ENCODE measurements at regions not wholly inside any gene's neighbourhood (a gene's known extent, or its start where the extent isn't known, plus 50 kb on each side); places are given as distances from the start of the nearest gene placed in this dataset.

DNA sequence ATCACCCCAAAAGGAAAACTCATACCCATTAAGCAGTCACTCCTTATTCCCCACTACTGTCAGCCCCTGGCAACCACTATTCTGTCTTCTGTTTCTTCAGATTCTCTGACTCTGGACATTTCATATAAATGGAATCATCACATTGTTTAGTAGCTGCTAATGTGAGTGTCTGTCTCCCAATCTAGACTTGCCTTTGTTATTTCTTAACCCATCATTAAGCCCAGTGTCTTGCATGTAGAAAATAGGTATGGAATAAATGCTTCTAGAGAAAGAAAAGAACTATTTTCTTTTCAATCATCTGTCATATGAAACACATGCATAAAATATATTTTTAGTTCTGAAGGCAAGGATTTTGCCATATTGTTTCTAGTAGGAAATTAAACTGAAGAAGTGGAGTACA, 610.0 kb downstream of the PLPP3 start:
- TF ChIP-seq POLR2A (IDR thresholded peaks at IDR 0.05; ENCODE audit: low read depth, low read length) (no peak), POU2F2 (IDR thresholded peaks at IDR 0.05; ENCODE audit: low read depth, low read length) (no peak), PAX5 (IDR thresholded peaks at IDR 0.05; ENCODE audit: insufficient read depth, low read length, severe bottlenecking) (no peak), TAF1 (IDR thresholded peaks at IDR 0.05; ENCODE audit: low read depth, low read length) (no peak), POLR2AphosphoS5 (IDR thresholded peaks at IDR 0.05; ENCODE audit: low read depth, low read length) (no peak), SPI1 (IDR thresholded peaks at IDR 0.05; ENCODE audit: low read depth, low read length) (no peak)
